AG09309 (cell line): ENCODE measurements at regions not wholly inside any gene's neighbourhood (a gene's known extent, or its start where the extent isn't known, plus 50 kb on each side); places are given as distances from the start of the nearest gene placed in this dataset.

Source experiments
- DNase-seq: peaks from one replicate; pipeline ENCODE4 v3.0.0-alpha.2; 2010; ENCODE audit warnings: low read depth
- H3K4me3 ChIP-seq: 2 replicates; pipeline ENCODE4 v1.5.1; 2011; ENCODE audit warnings: mild to moderate bottlenecking, low read depth, low read length, moderate library complexity; ENCODE audit not compliant: control insufficient read depth
- CTCF ChIP-seq: IDR thresholded peaks from 2 replicates; pipeline ENCODE4 v1.5.1; 2011; ENCODE audit warnings: mild to moderate bottlenecking, low read depth, low read length, inconsistent platforms; ENCODE audit not compliant: insufficient read depth, control insufficient read depth; ENCODE audit errors: missing control alignments

- no peak for DNase-seq
- TF ChIP-seq CTCF: no peak
- H3K4me3 ChIP-seq: no peak overlapping the region
These were observed 338.9 kb downstream of the ZEB2 start for GRCh38 chr2:144181001-144181400.

- H3K4me3 ChIP-seq: no peak overlapping the region
- DNase-seq: no peak
- no peak for TF ChIP-seq CTCF
These were observed 339.8 kb downstream of the ZEB2 start for GRCh38 chr2:144180131-144180530.

GRCh38 chr2:144170179-144170578 lies 349.7 kb downstream of the ZEB2 start:
- H3K4me3 ChIP-seq: no peak overlapping the region
- DNase-seq: no peak
- no peak for TF ChIP-seq CTCF

GRCh38 chr2:144166743-144167142 lies 353.2 kb downstream of the ZEB2 start:
- DNase-seq: no peak
- H3K4me3 ChIP-seq: no peak overlapping the region
- no peak for TF ChIP-seq CTCF

- no peak for DNase-seq
- TF ChIP-seq CTCF: no peak
- no peak overlapping the region for H3K4me3 ChIP-seq
These were observed 354.2 kb downstream of the ZEB2 start for GRCh38 chr2:144165599-144166250.

- H3K4me3 ChIP-seq: no peak overlapping the region
- no peak for TF ChIP-seq CTCF
- no peak for DNase-seq
These were observed 356.3 kb downstream of the ZEB2 start for GRCh38 chr2:144163592-144163991.
